Smooth muscle cell (in vitro differentiated cells): ENCODE measurements at regions not wholly inside any gene's neighbourhood (a gene's known extent, or its start where the extent isn't known, plus 50 kb on each side); places are given as distances from the start of the nearest gene placed in this dataset.

Experiments
- DNase-seq: peaks from one replicate; lab custom pipeline; 2025; ENCODE audit not compliant: unreplicated experiment; lab: John Stamatoyannopoulos, UW
- H2AFZ ChIP-seq: fragments of 200-600 bp; sonication (generic); 2 replicates; pipeline ENCODE4 v1.6.0; 2016; ENCODE audit warnings: antibody characterized with exemption, low read depth, mild to moderate bottlenecking
- H3F3A ChIP-seq: fragments of 200-600 bp; sonication (generic); 2 replicates; pipeline ENCODE4 v1.6.0; 2017; ENCODE audit warnings: antibody characterized with exemption, low read depth
- H3K27ac ChIP-seq: fragments of 200-600 bp; sonication (generic); 2 replicates; pipeline ENCODE4 v1.5.1; 2016; ENCODE audit warnings: low read depth, mild to moderate bottlenecking
- H3K27me3 ChIP-seq: fragments of 200-600 bp; sonication (generic); 2 replicates; pipeline ENCODE4 v1.6.1; 2016; ENCODE audit warnings: low read depth, mild to moderate bottlenecking
- H3K36me3 ChIP-seq: fragments of 200-600 bp; sonication (generic); 2 replicates; pipeline ENCODE4 v1.5.1; 2016; ENCODE audit warnings: low read depth
- H3K4me1 ChIP-seq: fragments of 200-600 bp; sonication (generic); 2 replicates; pipeline ENCODE4 v1.5.1; 2016; ENCODE audit warnings: low read depth
- H3K4me2 ChIP-seq: fragments of 200-600 bp; sonication (generic); 2 replicates; pipeline ENCODE4 v1.6.0; 2016; ENCODE audit warnings: mild to moderate bottlenecking
- H3K4me3 ChIP-seq: fragments of 200-600 bp; sonication (generic); 2 replicates; pipeline ENCODE4 v1.5.1; 2016; ENCODE audit warnings: mild to moderate bottlenecking
- H3K79me2 ChIP-seq: fragments of 200-600 bp; sonication (generic); 2 replicates; pipeline ENCODE4 v1.6.0; 2016; ENCODE audit warnings: low read depth, mild to moderate bottlenecking
- H3K9ac ChIP-seq: fragments of 200-600 bp; sonication (generic); 2 replicates; pipeline ENCODE4 v1.6.0; 2016; ENCODE audit warnings: low read depth
- H3K9me3 ChIP-seq: fragments of 200-600 bp; sonication (generic); replicated peaks from 2 replicates; pipeline ENCODE4 v1.5.1; 2016; ENCODE audit warnings: low read depth
- H4K20me1 ChIP-seq: fragments of 200-600 bp; sonication (generic); 2 replicates; pipeline ENCODE4 v1.6.0; 2016; ENCODE audit warnings: low read depth
- WGBS: methylation state at CpG from one replicate; pipeline ENCODE4 v1.1.7; 2016; ENCODE audit warnings: low lambda C conversion rate; 5-methylcytosine and 5-hydroxymethylcytosine counted together
- TF ChIP-seq, protein P1 (sequence below): fragments of 200-600 bp; sonication (generic); IDR thresholded peaks from 2 replicates; pipeline ENCODE4 v1.5.1; 2017; ENCODE audit warnings: borderline replicate concordance, mild to moderate bottlenecking, antibody characterized with exemption; ENCODE audit not compliant: insufficient read depth, poor library complexity, severe bottlenecking

DNA sequence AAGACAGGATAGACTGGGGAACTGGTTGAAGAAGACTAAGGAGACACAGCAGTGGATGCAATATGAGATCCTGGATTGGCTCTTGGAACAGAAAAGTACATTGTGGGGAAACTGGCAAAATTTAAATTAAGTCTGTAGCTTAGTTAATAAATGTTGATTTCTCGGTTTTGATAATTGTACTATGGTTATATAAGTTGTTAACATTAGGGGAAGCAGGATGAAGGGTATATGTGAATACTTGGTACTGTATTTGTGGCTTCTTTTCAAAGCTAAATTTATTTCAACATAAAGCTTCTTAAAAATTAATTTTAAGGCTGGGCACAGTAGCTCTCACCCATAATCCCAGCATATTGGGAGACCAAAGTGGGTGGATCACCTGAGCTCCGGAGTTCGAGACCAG is 103.8 kb downstream of the TMEM17 start:
- no peak overlapping the region for H3K27ac ChIP-seq
- no peak overlapping the region for H3K9ac ChIP-seq
- no peaks in the 10 kb centered on the region for H4K20me1 ChIP-seq
- H3K4me2 ChIP-seq = no peak overlapping the region
- H3K4me3 ChIP-seq = no peak overlapping the region
- no peak for DNase-seq
- H3K36me3 ChIP-seq = no peaks in the 10 kb centered on the region
- TF ChIP-seq, protein P1, sequence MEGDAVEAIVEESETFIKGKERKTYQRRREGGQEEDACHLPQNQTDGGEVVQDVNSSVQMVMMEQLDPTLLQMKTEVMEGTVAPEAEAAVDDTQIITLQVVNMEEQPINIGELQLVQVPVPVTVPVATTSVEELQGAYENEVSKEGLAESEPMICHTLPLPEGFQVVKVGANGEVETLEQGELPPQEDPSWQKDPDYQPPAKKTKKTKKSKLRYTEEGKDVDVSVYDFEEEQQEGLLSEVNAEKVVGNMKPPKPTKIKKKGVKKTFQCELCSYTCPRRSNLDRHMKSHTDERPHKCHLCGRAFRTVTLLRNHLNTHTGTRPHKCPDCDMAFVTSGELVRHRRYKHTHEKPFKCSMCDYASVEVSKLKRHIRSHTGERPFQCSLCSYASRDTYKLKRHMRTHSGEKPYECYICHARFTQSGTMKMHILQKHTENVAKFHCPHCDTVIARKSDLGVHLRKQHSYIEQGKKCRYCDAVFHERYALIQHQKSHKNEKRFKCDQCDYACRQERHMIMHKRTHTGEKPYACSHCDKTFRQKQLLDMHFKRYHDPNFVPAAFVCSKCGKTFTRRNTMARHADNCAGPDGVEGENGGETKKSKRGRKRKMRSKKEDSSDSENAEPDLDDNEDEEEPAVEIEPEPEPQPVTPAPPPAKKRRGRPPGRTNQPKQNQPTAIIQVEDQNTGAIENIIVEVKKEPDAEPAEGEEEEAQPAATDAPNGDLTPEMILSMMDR = no peak
- H2AFZ ChIP-seq = no peak overlapping the region
- H3K27me3 ChIP-seq = no peaks in the 10 kb centered on the region
- no peaks in the 10 kb centered on the region for H3K4me1 ChIP-seq
- H3K79me2 ChIP-seq = no peaks in the 10 kb centered on the region
- H3K9me3 ChIP-seq = no peaks in the 10 kb centered on the region
- H3F3A ChIP-seq = no peaks in the 10 kb centered on the region
- WGBS = 93% methylated on average over 3 of the region's 3 CpGs

DNA sequence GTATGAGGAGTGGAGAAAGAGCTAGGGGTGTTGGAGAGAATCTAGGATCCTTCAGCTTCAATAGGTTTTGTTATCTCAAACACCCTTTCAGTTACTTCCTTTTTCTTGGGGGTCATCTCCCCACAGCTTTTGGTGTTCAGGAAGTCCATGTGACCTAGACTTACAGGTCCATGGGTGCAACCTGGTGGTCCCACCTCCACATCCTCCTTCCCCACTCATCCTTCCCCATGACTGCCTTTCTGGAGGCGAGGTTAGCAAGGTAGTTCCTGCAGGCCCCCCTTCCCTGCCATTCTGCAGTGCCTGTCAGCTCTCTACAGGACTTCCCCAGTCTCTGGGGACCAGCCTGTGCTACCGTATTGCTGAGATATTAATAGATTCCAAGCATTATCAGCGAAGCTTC is 107.6 kb downstream of the TMEM17 start:
- H3K4me3 ChIP-seq = no peak overlapping the region
- H3K36me3 ChIP-seq = no peaks in the 10 kb centered on the region
- no peak overlapping the region for H3K4me2 ChIP-seq
- no peak overlapping the region for H2AFZ ChIP-seq
- H3K9ac ChIP-seq = no peak overlapping the region
- no peaks in the 10 kb centered on the region for H4K20me1 ChIP-seq
- no peaks in the 10 kb centered on the region for H3K9me3 ChIP-seq
- DNase-seq = no peak
- no peaks in the 10 kb centered on the region for H3F3A ChIP-seq
- TF ChIP-seq, protein P1 = no peak
- H3K27ac ChIP-seq = no peak overlapping the region
- H3K27me3 ChIP-seq = no peaks in the 10 kb centered on the region
- no peaks in the 10 kb centered on the region for H3K79me2 ChIP-seq
- no peaks in the 10 kb centered on the region for H3K4me1 ChIP-seq
- WGBS = 100% methylated on average over 3 of the region's 3 CpGs

DNA sequence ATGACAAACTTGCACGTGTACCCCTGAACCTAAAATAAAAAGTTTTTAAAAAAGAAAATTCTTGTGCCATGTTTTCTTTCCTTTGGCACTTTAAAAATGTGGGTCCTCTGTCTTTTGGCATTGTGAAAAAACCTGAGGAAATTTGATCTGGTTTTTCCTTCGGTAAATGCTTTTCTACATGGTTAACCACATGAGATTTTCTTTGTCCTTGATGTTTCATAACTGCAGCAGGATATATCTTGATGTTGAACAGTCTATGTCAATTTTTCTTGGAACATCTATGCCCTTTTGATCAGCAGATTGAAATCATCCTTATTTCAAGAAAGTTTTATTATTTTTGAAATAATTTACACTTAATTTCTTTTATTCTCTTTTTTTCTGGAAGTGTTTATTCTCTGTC is 109.1 kb downstream of the TMEM17 start:
- Histone ChIP-seq H3K27me3 (no peaks in the 10 kb centered on the region), H3K4me2 (no peak overlapping the region), H3K79me2 (no peaks in the 10 kb centered on the region), H3K4me3 (no peak overlapping the region), H3K36me3 (no peaks in the 10 kb centered on the region), H3K9ac (no peak overlapping the region), H3K27ac (no peak overlapping the region), H3K4me1 (no peaks in the 10 kb centered on the region), H3K9me3 (no peaks in the 10 kb centered on the region), H3F3A (no peaks in the 10 kb centered on the region), H4K20me1 (no peaks in the 10 kb centered on the region), H2AFZ (no peak overlapping the region)
- no peak for DNase-seq
- WGBS = 80% methylated on average over 2 of the region's 2 CpGs
- TF ChIP-seq, protein P1 = no peak

DNA sequence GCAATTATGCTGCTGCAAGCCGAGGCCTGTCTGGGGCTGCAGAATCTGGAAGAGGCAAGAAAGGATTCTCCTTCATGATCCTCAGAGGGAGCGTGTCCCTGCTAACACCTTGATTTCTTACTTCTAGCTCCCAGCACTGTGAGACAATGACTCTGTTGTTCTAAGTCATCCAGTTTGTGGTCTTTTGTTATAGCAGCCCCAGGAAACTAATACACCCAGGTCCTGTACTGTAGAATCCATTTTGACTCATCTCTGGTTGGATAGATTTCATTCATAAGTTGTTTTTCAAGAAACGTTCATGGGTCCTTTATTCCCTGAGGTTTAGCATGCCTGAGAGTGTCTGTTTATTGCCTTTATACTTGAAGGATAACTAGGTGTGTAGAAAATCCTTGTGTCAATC is 112.7 kb downstream of the TMEM17 start:
- Histone ChIP-seq H4K20me1 (no peaks in the 10 kb centered on the region), H2AFZ (no peak overlapping the region), H3K36me3 (no peaks in the 10 kb centered on the region), H3K4me1 (no peaks in the 10 kb centered on the region), H3K79me2 (no peaks in the 10 kb centered on the region), H3K9ac (no peak overlapping the region), H3K9me3 (no peaks in the 10 kb centered on the region), H3K4me2 (no peak overlapping the region), H3K27me3 (no peaks in the 10 kb centered on the region), H3K4me3 (no peak overlapping the region), H3F3A (no peaks in the 10 kb centered on the region), H3K27ac (no peak overlapping the region)
- TF ChIP-seq, protein P1 = no peak
- DNase-seq = no peak
- WGBS = 91% methylated on average over 3 of the region's 3 CpGs
